ENCODE measurements at regions not wholly inside any gene's neighbourhood (a gene's known extent, or its start where the extent isn't known, plus 50 kb on each side); places are given as distances from the start of the nearest gene placed in this dataset.

DNA sequence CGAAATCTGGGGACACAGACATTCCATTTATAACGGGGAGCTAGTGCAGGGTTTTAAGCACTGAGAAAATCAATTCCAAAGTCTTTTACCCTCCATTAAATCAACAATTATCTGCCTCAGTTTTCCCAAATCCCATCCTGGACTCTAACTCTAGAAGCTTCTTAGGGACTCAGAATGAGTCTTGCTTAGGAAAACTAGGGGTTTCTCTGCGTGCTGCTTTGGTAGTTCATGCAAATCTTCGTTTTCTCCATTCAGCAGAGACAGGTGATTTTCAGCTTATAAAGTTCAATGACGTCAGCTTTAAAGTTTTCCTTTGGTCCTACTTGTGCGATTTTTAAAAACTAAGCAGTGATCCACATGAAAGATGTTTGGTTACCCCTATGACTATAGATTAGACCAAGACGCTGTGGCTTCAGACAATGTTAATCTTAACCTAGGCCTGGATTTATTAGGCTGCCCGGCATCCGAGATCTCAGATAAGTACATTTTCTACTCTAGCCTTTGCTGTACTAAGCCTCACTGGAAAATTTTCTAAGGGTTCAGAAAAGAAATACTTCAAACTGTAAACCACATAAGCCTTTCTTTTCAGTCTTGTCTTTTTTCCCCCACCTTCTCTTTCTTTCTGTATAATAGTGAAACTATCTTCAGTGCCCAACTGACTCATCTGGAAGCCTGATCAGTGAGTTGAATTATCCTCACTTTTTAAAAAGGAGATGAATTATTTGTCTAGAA lies 121.4 kb upstream of the GATB start:
- no peak for DNase-seq (ENCODE audit: low read depth)
- no peak for TF ChIP-seq POLR2A (IDR thresholded peaks at IDR 0.05; ENCODE audit: extremely low read depth, insufficient read length)
- TF ChIP-seq, protein P1, sequence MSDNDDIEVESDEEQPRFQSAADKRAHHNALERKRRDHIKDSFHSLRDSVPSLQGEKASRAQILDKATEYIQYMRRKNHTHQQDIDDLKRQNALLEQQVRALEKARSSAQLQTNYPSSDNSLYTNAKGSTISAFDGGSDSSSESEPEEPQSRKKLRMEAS (IDR thresholded peaks at IDR 0.05; ENCODE audit: low read depth, low read length) = no peak
- no peak for TF ChIP-seq MYC (IDR thresholded peaks at IDR 0.05; ENCODE audit: low read depth, low read length)
- no peak for TF ChIP-seq CTCF (IDR thresholded peaks at IDR 0.05; ENCODE audit: low read depth, low read length)

GRCh38 chr4:151879705-151880445 lies 119.1 kb upstream of the GATB start:
- TF ChIP-seq MYC (IDR thresholded peaks at IDR 0.05; ENCODE audit: low read depth, low read length) (no peak), CTCF (IDR thresholded peaks at IDR 0.05; ENCODE audit: low read depth, low read length) (no peak), POLR2A (IDR thresholded peaks at IDR 0.05; ENCODE audit: extremely low read depth, insufficient read length) (no peak)
- TF ChIP-seq, protein P1 (IDR thresholded peaks at IDR 0.05; ENCODE audit: low read depth, low read length) = no peak
- H3K4me3 ChIP-seq (ENCODE audit: low read depth, low read length) = no peak overlapping the region
- DNase-seq (ENCODE audit: low read depth) = no peak

More for the DNA sequence above, 121.4 kb upstream of the GATB start:
- no peak overlapping the region for H3K4me3 ChIP-seq (ENCODE audit: low read depth, low read length)

- no peak for DNase-seq (ENCODE audit: low read depth)
- no peak overlapping the region for H3K4me3 ChIP-seq (ENCODE audit: low read depth, low read length)
- TF ChIP-seq, protein P1 (IDR thresholded peaks at IDR 0.05; ENCODE audit: low read depth, low read length) = no peak
- no peak for TF ChIP-seq POLR2A (IDR thresholded peaks at IDR 0.05; ENCODE audit: extremely low read depth, insufficient read length)
- TF ChIP-seq MYC (IDR thresholded peaks at IDR 0.05; ENCODE audit: low read depth, low read length) = no peak
- no peak for TF ChIP-seq CTCF (IDR thresholded peaks at IDR 0.05; ENCODE audit: low read depth, low read length)
These were observed 115.7 kb upstream of the GATB start for GRCh38 chr4:151876381-151876988.

DNA sequence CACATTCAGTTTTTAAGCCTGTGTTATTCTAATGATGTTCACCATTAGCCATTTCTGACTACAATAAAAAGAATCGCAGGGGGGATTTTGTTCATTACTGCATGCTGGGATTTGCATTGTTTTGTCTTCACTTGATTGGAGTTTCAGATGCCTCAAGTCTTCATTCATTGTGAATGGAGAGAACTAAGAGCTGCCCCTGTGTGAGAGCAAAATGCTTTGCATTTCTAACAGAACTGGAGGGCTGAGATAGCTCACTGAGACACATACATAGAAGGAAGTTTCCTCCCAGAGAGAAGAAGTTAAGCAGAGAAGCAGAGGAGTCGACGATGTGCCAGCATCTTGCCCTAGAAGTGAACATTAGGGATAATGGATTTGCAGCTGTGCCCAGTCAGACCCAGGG lies 113.5 kb upstream of the GATB start:
- no peak overlapping the region for H3K4me3 ChIP-seq (ENCODE audit: low read depth, low read length)
- DNase-seq (ENCODE audit: low read depth) = no peak
- TF ChIP-seq MYC (IDR thresholded peaks at IDR 0.05; ENCODE audit: low read depth, low read length) = no peak
- no peak for TF ChIP-seq POLR2A (IDR thresholded peaks at IDR 0.05; ENCODE audit: extremely low read depth, insufficient read length)
- TF ChIP-seq, protein P1 (IDR thresholded peaks at IDR 0.05; ENCODE audit: low read depth, low read length) = no peak
- no peak for TF ChIP-seq CTCF (IDR thresholded peaks at IDR 0.05; ENCODE audit: low read depth, low read length)

DNA sequence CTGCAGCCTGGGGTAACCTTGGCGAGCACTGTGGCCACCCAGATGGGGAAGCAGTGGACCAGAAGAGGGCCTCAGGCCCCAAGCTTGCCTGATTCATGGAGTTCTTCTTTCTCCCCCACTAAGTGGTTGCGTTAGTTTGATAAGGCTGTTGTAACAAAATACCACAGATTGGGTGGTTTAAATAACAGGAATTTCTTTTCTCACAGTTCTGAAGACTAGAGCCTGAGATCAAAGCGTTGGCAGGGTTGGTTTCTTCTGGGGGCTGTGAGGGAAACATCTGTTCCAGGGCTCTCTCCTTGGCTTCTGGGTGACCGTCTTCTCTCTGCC lies 105.7 kb upstream of the GATB start:
- peak; percentile 54 for DNase-seq (ENCODE audit: low read depth)
- no peak for TF ChIP-seq CTCF (IDR thresholded peaks at IDR 0.05; ENCODE audit: low read depth, low read length)
- no peak for TF ChIP-seq POLR2A (IDR thresholded peaks at IDR 0.05; ENCODE audit: extremely low read depth, insufficient read length)
- TF ChIP-seq, protein P1 (IDR thresholded peaks at IDR 0.05; ENCODE audit: low read depth, low read length) = no peak
- TF ChIP-seq MYC (IDR thresholded peaks at IDR 0.05; ENCODE audit: low read depth, low read length) = no peak
- no peak overlapping the region for H3K4me3 ChIP-seq (ENCODE audit: low read depth, low read length)

Data from NB4 (cell line).